Psoas muscle (tissue), 7 donors: ENCODE measurements at regions not wholly inside any gene's neighbourhood (a gene's known extent, or its start where the extent isn't known, plus 50 kb on each side); places are given as distances from the start of the nearest gene placed in this dataset.

Experiments
- ATAC-seq, 4 donors: fragments of 200-7000 bp; cut with Tn5 transposase; one replicate each; pipeline ENCODE4 v1.9.1; 2020; ENCODE audit warnings: moderate library complexity in 3 of 4, mild to moderate bottlenecking in 2 of 4
- DNase-seq, 2 donors: peaks; one replicate each; pipeline ENCODE4 v3.0.0-alpha.2; 2020
- H3K27ac ChIP-seq: fragments of 200-600 bp; one replicate; pipeline ENCODE4 v1.8.0; 2022
- H3K27me3 ChIP-seq, 3 donors: fragments of 200-600 bp in 1 of 3; one replicate each; pipeline versions ENCODE4 v1.6.1 to v1.8.0; 2013 to 2022; ENCODE audit warnings: low read length in 2 of 3, mild to moderate bottlenecking in 2 of 3, moderate library complexity in 1 of 3; ENCODE audit not compliant: insufficient read depth in 3 of 3
- H3K36me3 ChIP-seq, 2 donors: fragments of 200-600 bp in 1 of 2; one replicate each; pipeline versions ENCODE4 v1.6.1 to v1.8.0; 2013 to 2022; ENCODE audit warnings: low read depth in 1 of 2, mild to moderate bottlenecking in 1 of 2, moderate library complexity in 1 of 2; ENCODE audit not compliant: insufficient read depth in 1 of 2
- H3K4me1 ChIP-seq: fragments of 200-600 bp; one replicate; pipeline ENCODE4 v1.8.0; 2022
- H3K4me3 ChIP-seq: fragments of 200-600 bp; one replicate; pipeline ENCODE4 v1.8.0; 2022; ENCODE audit warnings: mild to moderate bottlenecking
- H3K9me3 ChIP-seq: fragments of 200-600 bp; one replicate; pipeline ENCODE4 v1.8.0; 2022
- whole genome bisulfite sequencing, 3 donors: extraction: QIAGEN DNeasy Blood & Tissue Kit; methylation state at CpG; one replicate each; pipeline versions ENCODE4 v1.1.6 to v1.1.7; 2013; 5-methylcytosine and 5-hydroxymethylcytosine counted together
- intact Hi-C, 2 donors: fragments of 100-400 bp; cut with DNase I; formaldehyde crosslinking; loops; one replicate each; pipeline versions ENCODE4 v1.11.0 to v1.14.2; 2022
- TF ChIP-seq, protein P1 (sequence below): fragments of 200-600 bp; IDR thresholded peaks from one replicate; pipeline ENCODE4 v1.8.0; 2022; ENCODE audit warnings: antibody characterized with exemption
- donor health status: healthy with polysubstance abuse.
- donor health status: DM: no; HTN: no; CAD: no; lungs with moderate emphysema.
- donor health status: Bipolar disorder and iron deficiency.
- donor health status: healthy.
- donor health status: DM: yes; HTN: yes; CAD: no.
- donor health status: DM: no; HTN: no; CAD: no.
- donor health status: DM: yes; HTN: yes; CAD: no.

DNA sequence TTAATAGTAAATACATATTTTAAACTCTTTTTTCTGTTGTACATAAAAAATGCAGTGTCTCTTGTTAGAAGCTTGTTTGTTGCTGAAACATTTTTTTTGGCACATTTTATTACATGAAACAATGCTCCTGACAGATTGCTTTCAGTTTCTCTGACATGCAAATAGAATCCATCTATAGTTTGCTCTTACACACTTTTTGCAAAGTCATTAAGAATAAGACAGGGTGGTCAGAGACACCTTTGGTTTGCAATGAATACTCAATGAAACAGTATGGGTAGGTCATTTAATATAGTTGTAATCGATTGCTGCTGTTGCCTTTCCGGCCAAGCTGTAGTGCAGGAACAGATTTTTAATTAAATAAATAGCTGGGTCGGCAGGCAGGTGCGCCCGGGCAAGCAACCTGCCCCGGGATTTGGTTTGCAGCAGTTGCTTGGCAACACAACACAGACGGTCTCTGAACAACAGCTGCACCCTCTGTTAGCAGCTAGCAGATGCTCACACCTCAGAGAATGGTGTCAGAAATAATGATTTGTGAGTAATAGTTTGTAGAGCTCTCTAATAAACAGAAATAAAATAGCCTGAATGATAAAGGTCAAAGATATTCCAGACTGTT is 115.7 kb upstream of the CACNA2D1 start:
- ATAC-seq (peak in 3 of 4 donors; percentile 51 to 66 (median 61)), DNase-seq (no peak)
- intact Hi-C loops = no loop called here
- 3 to 8% (median 7%) methylated on average over 7 of the region's 7 CpGs for WGBS, 3 donors
- no peaks in the 10 kb centered on the region for H3K4me1 ChIP-seq
- no peaks in the 10 kb centered on the region for H3K36me3 ChIP-seq
- H3K27ac ChIP-seq = no peak overlapping the region
- H3K4me3 ChIP-seq = no peak overlapping the region
- TF ChIP-seq, protein P1, sequence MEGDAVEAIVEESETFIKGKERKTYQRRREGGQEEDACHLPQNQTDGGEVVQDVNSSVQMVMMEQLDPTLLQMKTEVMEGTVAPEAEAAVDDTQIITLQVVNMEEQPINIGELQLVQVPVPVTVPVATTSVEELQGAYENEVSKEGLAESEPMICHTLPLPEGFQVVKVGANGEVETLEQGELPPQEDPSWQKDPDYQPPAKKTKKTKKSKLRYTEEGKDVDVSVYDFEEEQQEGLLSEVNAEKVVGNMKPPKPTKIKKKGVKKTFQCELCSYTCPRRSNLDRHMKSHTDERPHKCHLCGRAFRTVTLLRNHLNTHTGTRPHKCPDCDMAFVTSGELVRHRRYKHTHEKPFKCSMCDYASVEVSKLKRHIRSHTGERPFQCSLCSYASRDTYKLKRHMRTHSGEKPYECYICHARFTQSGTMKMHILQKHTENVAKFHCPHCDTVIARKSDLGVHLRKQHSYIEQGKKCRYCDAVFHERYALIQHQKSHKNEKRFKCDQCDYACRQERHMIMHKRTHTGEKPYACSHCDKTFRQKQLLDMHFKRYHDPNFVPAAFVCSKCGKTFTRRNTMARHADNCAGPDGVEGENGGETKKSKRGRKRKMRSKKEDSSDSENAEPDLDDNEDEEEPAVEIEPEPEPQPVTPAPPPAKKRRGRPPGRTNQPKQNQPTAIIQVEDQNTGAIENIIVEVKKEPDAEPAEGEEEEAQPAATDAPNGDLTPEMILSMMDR = no peak
- H3K9me3 ChIP-seq = peaks cover 7% of the 10 kb centered on the region
- no peaks in the 10 kb centered on the region for H3K27me3 ChIP-seq

GRCh38 chr7:82549616-82550285 is 106.2 kb upstream of the CACNA2D1 start:
- WGBS, 3 donors = 60 to 65% (median 65%) methylated on average over 6 of the region's 6 CpGs
- peak in 1 of 4 donors; percentile 45 for ATAC-seq

GRCh38 chr7:82548141-82548688 is 104.6 kb upstream of the CACNA2D1 start:
- H3K9me3 ChIP-seq = no peaks in the 10 kb centered on the region
- intact Hi-C loops = no loop called here
- ATAC-seq (no peak), DNase-seq (no peak)
- WGBS, 3 donors = 90 to 92% (median 90%) methylated on average over 3 of the region's 3 CpGs
- H3K4me1 ChIP-seq = no peaks in the 10 kb centered on the region
- H3K4me3 ChIP-seq = no peak overlapping the region
- no peaks in the 10 kb centered on the region for H3K36me3 ChIP-seq
- no peak overlapping the region for H3K27ac ChIP-seq
- TF ChIP-seq, protein P1 = no peak
- no peaks in the 10 kb centered on the region for H3K27me3 ChIP-seq

More at GRCh38 chr7:82549616-82550285, 106.2 kb upstream of the CACNA2D1 start:
- TF ChIP-seq, protein P1 = no peak
- no peak overlapping the region for H3K4me3 ChIP-seq
- intact Hi-C loops = no loop called here
- no peaks in the 10 kb centered on the region for H3K4me1 ChIP-seq
- no peaks in the 10 kb centered on the region for H3K27me3 ChIP-seq
- no peak for DNase-seq
- H3K27ac ChIP-seq = no peak overlapping the region
- no peaks in the 10 kb centered on the region for H3K36me3 ChIP-seq
- peaks cover 3% of the 10 kb centered on the region for H3K9me3 ChIP-seq

- intact Hi-C loops = no loop called here
- DNase-seq (no peak), ATAC-seq (no peak)
- Histone ChIP-seq H3K27ac (no peak overlapping the region), H3K4me3 (no peak overlapping the region), H3K27me3 (no peaks in the 10 kb centered on the region), H3K4me1 (no peaks in the 10 kb centered on the region), H3K9me3 (no peaks in the 10 kb centered on the region), H3K36me3 (no peaks in the 10 kb centered on the region)
- 62 to 70% (median 63%) methylated on average over 2 of the region's 2 CpGs for WGBS, 3 donors
- TF ChIP-seq, protein P1 = no peak
These were observed 99.1 kb upstream of the CACNA2D1 start for GRCh38 chr7:82542665-82543064.
